NCI-H345 (cell line): ENCODE measurements at regions not wholly inside any gene's neighbourhood (a gene's known extent, or its start where the extent isn't known, plus 50 kb on each side); places are given as distances from the start of the nearest gene placed in this dataset.
A peak's percentile ranks its signal among the peaks of the same experiment; 100 is the strongest.
"Not testable (repeated sequence)": the region's sequence is repeated elsewhere in the genome, so short reads cannot be mapped to it uniquely, and the experiment has no call there.

Experiments used
- DNase-seq: peaks from one replicate; lab custom pipeline; 2025; lab: John Stamatoyannopoulos, UW

DNA sequence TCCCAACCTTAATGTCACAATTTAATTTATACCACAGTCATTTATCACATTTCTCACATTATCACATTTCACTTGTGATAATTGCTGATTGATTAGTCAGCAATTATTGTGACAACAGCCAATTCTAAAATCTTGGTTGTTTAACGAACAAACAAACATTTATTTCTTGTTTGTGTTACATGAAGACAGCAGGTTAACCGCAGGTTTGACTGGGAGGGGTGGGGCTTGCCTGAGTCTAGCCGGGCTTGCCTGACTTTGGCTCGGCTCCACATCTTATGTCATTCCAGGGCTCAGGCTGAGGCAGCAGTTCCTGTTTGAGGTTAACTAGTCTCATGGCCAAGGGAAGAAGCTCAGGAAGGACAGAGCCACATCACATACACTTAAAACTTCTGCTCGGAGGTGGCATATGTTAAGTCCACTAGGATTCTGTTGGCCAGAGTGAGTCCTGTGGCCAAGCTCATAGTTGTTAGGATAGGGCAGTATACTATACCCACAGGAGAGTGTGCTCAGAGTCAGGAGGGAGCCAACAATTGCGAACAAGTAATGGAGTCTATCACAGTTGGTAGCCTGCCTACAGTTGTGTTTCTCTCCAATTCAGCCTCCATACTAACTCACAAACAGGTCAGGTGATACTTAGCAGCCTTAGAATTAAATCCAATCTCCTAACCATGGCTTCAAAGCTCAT is 90.0 kb upstream of the IFNGR1 start:
- peak; percentile 16 for DNase-seq

DNA sequence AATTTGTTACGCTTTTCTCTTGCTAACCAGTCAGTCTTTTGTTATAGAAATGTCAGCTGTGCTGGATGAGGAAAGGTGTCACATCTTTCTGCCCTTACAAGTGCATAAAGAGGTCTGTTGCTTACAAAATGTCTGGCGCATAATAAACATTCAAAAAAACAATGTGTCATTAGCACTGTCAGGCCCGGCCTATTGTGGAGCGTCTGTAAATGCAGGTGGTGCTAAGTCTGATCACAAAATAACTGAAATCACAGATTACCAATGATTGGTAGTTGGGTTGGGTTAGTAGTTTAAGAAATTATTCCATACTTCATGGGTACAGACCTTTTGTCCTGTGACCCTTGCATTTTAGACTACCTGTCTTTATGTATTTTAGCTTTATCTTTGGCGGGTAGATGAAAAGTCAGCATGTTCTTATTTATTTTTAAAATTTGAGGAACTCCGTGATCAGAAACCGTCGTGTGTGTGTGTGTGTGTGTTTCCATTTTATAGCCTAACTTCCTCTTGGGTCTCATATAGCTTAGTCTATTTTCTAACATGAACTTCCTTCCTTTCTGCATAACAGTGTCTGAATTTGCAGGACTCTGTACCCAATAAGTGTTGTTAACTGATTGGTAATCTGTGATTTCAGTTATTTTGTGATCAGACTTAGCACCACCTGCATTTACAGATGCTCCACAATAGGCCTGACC is 88.1 kb upstream of the IFNGR1 start:
- no peak for DNase-seq

DNA sequence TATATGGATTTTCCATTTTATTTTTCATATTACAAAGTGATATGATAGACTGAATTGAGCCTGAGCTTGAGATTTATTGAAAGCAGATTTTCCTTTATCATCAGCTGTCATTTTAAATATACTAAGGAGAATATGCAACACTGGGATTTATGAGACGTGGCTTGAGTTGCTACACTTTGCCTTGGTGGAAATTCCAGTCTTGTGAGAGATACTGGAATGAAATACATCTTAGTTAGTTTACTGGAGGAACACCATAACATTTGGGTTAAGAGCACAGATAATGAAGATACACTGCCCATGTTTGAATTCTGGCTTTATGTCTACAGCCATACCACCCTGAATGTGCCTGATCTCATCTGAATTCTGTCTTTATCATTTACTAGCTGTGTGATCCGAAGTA is 86.5 kb upstream of the IFNGR1 start:
- no peak for DNase-seq

DNA sequence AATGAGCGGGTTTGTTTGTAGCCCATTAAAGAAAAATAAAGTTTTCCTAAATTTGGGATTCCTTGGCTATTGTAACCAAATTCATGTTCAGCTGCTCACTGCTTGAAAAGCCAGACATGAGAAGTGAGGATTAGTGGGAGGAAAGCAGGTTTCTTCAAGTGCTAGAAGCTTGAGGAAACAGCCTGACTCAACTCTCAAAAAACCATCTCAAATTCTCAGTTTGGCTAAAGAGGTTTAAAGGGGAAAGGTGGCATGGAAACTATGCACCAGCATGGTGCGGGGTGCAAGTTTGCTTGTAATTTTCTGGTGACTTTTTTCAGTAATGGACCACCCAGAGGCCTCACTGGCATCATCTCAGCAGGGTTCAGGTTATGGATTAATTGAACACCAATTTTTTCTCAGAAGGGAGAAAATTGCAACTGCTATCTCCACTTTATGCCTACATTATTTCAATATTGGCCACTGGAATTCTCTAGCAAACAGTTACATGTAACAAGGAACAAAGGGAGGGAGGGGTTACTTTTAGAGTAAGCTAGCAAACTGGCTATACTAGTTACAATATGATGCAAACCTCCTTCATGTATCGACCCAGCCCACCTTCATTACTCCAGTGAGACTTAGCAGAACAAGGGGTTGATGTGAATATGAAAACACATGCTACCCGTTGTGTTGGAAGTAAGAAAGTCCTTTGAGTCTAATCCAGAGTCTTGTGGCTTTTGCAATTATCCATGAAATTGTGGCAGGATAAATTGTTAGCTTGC is 85.0 kb upstream of the IFNGR1 start:
- DNase-seq: no peak

DNA sequence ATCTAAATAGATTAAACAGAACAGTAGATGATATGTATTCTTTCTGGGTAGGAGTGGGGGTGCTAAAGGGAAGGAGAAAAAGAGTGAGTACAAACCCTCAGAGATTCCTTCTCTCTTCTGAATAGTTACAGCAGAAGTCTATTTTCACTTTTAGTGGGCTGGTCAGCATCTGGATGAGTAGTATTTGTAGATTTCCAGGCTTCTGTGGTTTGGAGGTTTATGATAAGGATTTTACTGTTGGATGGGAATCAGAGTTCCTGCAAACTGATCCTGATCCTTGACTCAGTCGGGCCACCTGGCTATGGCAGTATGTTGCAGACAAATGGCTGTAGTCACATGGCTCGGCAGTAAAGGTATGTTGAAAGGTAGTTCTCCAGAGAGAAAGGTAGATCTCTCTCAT is 84.3 kb upstream of the IFNGR1 start:
- DNase-seq: no peak

DNA sequence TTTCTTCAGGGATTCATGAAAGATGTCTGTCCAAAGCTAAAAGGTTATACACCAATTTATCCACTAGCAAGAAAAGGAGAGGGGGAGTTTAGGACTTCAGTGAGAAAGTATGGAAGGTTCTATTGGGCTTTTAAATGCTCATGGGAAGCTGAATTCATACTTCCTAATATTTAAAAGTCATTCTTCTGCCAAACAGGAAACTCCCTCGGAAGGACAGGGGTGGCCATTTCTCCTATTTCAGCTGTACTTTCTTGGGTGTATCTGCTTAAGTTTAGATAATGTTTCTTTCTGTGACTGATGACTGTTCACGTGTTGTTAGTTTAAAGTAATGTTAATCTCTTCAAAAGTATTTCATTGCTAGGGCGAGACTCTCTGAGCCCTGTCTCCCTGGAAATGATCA is 80.5 kb upstream of the IFNGR1 start:
- DNase-seq: no peak

DNA sequence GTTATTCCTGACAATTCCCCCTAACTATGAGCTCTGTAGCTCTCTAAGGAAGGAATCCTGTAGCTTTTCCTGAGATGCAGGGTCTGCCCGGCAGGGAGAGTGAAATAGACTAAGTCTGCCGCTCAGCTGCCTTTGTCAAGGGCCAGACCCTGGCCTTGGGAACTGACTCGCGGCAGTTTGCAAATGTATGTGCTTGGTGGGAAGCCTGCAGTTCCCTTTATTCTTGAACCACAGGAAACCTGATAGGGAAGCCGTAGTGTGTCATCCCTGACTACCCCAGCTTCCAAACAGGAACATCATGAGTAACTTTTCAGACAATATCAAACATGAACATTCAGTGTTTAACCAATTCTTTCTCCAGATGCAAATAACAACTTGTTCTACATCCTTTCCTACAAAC is 78.7 kb upstream of the IFNGR1 start:
- DNase-seq: peak; percentile 41

DNA sequence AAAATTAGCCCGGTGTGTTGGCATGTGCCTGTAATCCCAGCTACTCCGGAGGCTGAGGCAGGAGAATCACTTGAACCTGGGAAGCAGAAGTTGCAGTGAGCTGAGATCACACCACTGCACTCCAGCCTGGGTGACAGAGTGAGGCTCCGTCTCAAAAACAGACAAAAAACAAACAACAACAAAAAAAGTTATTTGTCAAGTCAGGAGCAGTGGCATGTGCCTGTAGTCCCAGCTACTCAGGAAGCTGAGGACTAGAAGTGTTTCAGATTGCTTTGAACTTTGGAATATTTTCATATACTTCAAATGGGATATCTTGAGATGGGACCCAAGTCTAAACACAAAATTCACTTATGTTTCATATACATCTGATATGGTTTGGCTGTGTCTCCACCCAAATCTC is 73.1 kb upstream of the IFNGR1 start:
- not testable (repeated sequence) for DNase-seq

DNA sequence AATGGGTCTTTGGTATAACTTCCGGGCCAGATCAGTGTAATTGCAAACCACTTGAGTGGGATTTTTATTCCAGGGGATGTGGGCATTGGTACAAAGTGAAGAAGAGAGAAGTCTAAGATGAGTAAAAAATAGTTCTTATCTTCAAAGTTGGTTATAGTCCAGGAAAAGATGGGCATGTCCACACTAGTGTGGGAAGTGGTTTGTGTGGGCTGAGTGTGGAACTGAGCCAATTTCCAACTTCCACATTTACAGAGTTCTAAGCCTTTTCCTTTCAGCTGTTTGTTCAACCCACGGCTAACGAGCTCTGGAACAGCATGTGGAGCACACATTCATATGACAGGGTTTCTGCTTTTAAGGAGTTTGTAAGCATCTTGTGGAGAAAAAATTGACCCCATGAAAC is 72.3 kb upstream of the IFNGR1 start:
- DNase-seq: no peak

DNA sequence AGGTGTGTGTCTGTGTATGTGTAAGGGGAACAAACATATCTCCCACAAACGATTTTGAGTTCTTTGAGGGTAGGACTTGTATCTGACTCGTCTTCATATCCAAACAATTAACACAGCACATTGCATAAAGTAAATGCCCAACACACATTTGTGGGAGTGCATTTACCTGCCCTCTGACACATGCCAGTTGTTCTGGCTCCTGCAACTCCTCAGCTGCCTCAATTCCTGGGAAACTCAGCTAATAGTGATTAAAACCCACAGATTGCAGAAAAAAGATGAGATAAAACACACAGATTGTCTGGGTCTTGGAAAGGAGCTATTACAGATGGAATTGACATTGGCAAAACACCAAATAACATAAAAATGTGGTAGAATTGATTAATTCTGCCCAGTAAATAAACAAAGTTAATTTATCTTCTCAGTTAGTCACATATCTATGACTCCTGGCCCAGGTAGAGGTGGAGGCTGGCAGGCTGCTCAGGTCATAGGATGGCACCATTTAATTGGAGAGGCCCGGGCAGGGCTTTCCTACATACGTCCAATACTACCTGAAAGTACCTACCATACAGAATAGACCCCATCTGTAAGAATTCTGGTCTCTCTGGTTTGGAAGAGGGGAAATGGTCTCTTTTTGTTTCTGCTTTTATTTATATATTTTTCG is 71.5 kb upstream of the IFNGR1 start:
- DNase-seq: no peak

DNA sequence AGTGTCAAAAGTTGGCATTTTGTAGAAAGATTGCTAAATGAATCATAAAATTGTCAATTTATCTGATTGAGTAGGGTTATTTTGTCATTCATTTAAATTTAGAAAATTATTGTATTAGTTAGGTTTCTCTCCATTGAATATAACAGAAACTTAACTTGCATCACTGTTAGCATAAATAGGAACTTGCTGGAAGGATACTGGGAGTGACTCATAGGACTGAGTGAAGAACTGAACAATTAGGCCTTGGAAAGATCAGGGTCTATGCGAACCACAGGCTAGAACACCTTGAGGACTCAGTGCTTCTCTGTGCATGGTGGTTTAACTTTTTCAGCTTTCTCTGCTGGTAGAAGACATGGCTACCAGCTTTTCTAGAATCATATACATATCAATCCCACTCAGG is 67.7 kb upstream of the IFNGR1 start:
- DNase-seq: no peak

DNA sequence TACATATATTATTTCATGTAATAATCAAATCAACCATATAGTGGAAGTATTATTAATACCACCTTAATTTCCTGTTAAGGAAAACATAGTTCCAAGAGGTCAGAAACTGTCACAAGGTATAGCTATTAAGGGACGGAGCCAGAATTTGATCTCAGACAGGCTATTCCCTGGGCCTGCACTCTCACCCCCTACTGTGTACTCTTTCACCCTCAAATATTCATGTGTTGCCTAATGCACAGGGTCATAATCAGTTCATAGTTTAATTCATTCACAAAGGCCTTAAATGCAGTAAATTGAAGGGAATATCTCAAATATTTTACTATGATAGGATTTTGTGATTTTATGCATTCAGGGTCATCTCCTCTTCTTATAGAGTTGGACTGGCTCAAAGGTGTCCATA is 67.2 kb upstream of the IFNGR1 start:
- DNase-seq: no peak

DNA sequence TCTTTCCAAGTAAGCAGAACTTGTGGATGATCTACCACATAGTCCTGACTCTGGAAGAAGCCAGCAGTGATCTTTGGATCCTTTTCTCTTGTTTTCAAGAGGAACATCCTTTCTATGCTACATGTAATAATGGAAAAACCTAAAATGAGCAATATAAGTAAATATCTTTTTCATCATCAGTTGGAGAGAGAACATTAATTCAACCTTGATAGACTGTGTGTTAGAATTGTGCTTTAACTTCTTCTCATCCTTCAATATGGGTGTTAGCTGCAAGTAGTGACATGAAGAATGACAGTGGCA is 65.6 kb upstream of the IFNGR1 start:
- DNase-seq: no peak

DNA sequence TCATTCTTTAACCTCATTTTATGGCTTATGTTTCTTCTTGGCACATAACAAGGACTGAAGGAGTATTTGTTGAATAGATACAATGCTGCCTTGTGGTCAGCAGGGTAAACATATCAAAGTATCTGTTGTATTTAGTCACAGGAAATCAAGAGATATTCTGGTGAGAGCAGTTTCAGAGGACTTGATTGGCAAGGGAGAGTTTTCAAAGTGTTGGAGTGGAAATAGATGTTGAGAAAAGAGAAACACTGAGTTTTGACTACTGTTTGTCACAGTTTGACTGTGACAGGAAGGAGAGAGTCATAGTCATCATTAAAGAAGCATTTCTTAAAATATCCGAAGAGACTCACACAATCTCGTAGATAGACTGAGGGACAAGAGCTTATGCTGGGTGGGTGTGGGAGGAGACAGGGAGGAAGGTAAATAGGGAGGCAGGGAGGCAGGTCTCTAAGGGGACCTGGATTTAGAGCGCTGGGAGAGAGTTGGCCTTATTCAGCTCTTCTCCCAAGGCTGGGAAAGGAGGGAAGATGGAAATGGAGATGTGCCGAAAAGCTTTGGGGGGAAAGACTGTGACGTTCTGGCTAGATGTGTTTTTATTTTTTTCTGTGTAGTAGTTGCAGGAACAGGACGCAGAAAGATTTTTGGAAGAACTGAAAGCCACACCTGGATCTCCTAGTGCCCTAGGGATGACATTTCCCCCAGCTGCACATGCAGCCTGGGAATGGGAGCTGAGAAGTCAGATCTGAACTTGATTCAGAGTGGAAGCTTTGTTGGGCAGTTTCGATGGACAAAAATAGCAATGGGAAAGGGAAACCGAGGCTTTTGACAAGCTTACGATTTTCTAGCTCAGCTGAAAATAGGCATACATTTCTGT is 65.0 kb upstream of the IFNGR1 start:
- no peak for DNase-seq

DNA sequence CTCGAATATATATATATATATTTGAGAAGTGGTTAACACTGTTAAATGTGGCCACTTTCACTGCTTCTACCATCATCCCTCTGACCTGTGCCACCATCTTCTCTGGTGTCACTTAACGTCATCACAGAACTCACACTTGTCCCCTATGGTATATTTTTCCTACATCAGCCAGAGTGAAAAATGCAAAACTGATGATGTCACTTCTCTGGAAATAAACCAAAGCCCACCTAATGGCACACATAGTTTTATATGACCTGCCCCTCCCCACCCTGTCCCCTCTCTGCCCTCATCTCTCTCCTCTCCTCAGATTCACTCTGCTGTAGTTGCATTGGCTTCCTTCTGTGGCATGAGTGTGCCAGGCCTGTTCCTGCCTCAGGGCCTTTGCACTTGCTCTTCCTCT is 63.9 kb upstream of the IFNGR1 start:
- no peak for DNase-seq

DNA sequence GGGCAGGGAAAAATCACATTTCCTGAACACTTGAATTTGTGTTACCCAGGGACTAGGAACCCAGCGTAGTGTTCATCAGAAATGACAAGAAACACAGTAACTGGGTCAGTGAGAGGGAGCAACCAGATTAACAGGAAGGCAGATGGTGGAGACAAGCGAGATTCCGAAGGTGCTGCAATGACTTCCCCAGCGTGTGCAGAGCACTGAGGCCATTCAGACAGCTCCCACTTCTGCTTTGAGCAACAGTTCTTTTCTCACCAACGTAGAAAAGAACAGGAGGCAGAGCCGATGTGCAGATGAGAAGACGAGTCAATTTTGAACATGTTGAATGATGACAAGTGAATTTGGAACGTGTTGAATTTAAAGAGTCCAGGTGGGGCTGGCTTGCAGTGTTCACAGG is 63.1 kb upstream of the IFNGR1 start:
- DNase-seq: no peak

DNA sequence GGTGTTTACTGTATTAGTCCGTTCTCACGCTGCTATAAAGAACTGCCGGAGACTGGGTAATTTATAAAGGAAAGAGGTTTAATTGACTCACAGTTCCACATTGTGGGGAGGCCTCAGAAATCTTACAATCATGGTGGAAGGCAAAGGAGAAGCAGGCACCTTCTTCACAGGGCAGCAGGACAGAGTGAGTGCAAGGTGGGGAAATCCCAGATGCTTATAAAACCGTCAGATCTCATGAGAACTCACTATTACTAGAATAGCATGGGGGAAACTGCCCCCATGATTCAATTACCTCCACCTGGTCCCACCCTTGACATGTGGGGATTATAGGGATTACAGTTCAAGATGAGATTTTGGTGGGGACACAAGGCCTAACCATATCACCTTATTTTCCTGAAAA is 60.1 kb upstream of the IFNGR1 start:
- not testable (repeated sequence) for DNase-seq

DNA sequence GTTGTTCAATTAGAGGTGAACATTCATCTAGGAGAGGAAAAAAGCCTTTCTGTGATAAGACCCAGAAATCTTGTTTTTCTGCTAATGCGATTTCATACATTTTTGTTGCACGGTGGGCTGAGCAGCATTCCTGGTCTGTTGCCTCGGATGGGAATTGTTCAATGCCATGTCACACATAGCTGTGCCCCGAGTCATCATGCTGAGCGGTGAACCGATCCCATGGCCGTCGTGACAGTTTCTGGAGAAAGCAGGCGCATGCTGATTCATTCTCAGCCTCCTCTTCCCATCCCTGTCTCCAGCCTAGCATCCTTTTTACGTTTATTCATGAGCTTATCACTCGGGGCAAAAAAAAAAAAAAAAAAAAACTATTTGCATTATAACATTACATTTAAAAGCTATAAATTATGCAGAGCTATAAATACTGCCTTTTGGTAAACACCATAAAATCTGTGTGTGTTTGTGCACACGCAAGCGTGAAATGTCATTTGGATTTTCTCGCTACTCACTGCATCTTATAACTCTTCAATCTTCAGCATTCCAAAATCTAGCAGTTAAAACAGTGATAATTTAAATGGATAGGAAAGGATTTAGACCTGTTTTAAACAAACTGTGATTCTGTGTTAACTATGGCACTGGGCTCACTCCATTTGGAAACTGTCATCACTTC is 58.9 kb upstream of the IFNGR1 start:
- no peak for DNase-seq

DNA sequence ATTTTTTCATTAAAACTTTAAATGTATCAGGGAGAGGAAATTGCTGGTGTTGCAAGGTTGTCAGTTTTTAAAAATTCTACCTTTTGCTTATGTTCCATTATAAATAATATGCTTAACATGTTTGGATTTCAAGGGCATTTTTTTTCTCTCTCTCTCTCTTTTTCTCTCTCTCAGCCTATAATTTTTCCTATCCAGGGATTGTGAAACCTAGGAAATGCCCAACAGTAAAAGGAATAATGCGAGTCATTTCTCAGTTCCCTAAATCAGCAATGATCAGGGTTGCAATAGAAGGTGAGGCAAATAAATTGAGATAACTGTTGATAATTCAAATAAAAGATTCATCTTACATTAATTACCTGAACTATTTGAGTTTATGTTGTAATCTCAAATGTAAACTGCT is 53.2 kb upstream of the IFNGR1 start:
- no peak for DNase-seq

DNA sequence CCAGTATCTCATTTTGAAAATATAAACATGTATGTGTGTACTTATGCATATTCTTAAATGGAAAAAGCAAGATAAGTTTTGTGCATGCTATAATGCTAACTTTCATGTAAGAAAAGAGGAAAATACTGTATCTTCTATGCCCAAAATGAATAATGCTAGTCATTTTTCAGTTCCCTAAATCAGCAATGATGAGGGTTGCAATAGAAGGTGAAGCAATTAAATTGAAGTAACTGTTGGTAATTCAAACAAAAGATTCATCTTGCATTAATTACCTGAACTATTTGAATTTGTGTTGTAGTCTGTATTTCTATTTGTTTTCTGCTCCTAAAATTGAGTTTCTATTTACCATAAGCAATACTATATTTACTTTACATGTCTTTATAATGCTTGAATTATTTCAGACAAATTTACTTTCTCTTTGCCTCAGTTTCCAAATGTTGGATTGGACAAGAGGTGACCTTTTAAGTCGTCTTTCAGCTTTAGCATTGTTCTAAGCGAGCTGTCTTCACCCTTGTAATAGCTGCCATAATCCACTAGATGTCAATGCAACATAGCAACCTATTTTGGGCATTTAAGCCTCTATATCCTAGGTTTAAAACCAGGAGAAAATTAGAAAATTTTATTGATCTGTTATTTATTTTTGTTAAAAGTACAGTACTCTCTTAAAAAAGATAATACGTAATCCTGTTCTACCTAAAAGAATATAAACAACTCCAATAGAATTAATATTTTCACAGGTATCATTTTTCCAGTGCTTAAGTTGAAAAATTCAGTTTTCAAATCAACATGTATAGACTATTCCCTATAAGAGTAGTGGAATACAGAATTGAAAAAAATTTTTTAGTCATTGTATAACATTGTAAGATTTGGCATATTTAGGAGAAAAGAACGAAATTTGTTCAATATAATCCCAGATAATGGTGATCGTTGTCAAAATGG is 52.3 kb upstream of the IFNGR1 start:
- peak; percentile 52 for DNase-seq
